M059J (cell line): ENCODE measurements at regions not wholly inside any gene's neighbourhood (a gene's known extent, or its start where the extent isn't known, plus 50 kb on each side); places are given as distances from the start of the nearest gene placed in this dataset.
A peak's percentile ranks its signal among the peaks of the same experiment; 100 is the strongest.
"Not testable (repeated sequence)": the region's sequence is repeated elsewhere in the genome, so short reads cannot be mapped to it uniquely, and the experiment has no call there.

ENCODE experiments used
- DNase-seq: peaks from one replicate; pipeline ENCODE4 v3.0.0-alpha.2; 2012; ENCODE audit warnings: low read depth

GRCh38 chr2:110394769-110395168 is 77.8 kb downstream of the LIMS4 start:
- DNase-seq: not testable (repeated sequence)

GRCh38 chr2:110392366-110392765 is 80.2 kb downstream of the LIMS4 start:
- DNase-seq: not testable (repeated sequence)

DNA sequence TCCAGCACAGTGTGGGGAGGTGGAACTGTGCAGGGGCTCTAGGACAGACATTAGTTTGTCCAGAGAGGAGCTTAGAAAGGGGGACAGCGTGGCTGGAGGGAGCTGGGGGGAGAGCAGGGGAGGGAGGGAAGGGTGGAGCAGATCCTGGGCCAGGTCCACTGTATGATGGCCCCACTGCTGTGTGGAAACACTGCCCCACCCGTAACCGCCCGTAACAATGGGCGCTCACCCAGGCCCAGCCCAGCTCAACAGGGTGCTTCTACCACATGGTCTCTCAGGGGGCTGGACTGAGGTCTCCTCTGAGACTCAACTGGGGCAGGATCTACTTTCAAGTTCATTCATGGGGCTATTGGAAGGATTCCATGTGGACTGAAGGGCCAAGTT is 81.6 kb downstream of the LIMS4 start:
- not testable (repeated sequence) for DNase-seq

- DNase-seq: not testable (repeated sequence)
Observed at GRCh38 chr2:110390351-110391034, 82.1 kb downstream of the LIMS4 start.

DNA sequence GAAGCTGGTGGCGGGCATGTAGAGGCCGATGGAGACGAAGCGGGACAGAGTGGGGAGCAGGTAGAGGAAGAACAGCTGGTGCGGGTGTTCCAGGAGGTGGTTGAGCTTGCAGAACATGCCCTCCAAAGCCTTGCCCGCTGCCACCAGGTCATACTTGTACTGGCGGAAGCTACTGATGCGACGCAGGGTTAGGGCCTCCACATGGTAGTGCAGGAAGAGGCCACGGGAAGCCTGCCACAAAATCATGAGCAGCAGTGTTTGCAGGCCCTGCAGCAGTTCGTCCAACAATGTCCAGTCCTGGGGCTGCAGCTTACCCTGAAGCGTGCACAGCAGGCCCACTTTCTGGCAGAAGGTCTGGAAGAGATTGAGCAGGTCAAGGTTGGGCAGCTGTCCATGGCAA is 85.6 kb downstream of the LIMS4 start:
- not testable (repeated sequence) for DNase-seq

DNA sequence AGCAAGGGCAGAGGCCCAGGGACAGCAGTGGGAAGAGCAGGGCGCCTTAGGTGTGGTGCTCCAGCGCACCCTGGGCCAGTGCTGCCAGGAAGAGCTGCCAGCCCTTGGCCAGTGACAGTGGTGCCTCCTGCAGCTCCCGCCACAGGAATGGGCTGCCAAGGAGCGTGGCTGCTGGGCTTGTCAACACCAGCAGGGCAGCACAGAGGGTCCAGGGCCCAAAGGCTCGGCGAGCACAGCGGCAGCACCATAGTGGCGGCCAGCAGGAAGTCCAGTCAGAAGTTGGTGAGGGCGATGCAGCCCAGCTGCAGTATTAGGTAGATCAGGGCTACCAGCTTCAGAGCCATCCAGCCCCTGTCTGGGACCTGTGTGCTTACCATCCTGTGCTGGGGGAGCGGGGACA is 86.1 kb downstream of the LIMS4 start:
- DNase-seq: not testable (repeated sequence)

DNA sequence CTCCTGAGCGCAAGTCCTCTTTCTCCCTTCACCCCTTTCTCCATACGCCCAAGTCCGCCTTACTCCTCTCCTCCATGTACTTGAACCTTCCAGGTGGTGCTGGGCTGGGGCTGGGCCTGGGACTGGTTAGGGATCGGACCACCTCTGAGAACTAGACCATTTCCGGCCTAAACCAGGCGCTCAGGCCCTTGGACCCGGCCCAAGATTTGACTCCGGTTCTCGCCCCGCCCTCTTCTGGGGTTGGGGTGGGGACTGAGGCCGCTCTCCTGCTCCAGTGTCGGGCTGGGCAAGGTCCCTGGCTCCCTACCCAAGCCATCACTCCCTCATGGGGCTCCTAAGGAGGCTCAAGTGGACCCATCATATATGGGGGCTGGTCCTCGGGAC is 87.9 kb downstream of the LIMS4 start:
- DNase-seq: not testable (repeated sequence)

GRCh38 chr2:110384109-110384735 is 88.4 kb downstream of the LIMS4 start:
- not testable (repeated sequence) for DNase-seq

GRCh38 chr2:110383163-110384048 is 89.2 kb downstream of the LIMS4 start:
- DNase-seq: not testable (repeated sequence)

DNA sequence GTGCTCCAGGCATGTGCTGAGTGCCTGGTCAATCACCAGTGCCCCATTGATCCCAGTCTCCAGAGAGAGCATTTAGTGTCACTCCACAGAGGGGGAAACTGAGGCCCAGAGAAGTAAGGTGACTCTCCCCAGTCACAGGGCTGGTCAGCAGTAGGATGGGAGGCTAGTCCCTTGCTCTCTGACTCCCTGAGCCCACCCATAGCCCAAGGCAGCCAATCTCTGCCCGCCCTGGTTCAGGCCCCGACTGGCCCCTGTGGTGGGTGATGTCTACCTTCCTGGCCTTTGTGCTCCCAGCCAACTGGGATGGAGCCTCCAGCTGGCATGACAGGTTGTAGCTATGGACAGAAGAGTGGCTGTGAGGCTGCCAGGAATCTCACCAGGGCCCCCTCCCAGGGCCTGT is 99.1 kb downstream of the LIMS4 start:
- DNase-seq: not testable (repeated sequence)

DNA sequence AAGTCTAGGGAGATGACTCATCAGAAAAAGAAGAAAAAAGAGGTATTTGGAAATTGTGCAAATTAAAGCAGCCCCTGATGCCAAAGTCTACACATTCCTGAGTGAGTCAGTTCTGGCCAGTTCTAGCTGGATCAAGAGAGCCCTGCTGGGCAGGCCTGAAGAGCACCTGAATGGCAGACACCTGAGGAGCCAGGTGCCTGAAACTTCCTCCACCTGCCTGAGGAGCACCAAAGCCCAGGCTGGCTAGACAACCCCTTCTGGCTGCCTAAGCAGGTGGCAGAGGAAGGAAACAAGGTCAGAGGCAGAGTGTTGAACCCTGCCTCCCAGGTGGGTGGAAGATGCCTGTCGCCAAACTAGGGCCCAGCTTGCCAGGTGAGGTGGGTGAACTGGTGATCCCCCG is 101.0 kb downstream of the LIMS4 start:
- DNase-seq: not testable (repeated sequence)

DNA sequence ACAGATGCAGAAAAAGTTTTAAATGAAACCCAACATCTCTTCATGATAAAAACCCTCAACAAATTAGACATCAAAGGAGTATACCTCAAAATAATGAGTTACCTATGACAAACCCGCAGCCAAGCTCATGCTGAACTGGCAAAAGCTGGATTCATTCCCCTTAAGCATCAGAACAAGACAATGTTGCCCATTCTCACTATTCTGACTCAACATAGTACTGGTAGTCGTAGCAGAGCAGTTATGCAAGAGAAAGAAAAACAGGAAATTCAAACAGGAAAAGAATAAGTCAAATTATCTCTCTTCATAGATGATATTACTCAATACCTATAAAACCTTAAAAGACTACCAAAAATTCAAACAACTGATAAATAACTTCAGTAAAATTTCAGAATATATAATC is 115.0 kb downstream of the LIMS4 start:
- not testable (repeated sequence) for DNase-seq

GRCh38 chr2:110354294-110355018 is 118.2 kb downstream of the LIMS4 start:
- DNase-seq: not testable (repeated sequence)

DNA sequence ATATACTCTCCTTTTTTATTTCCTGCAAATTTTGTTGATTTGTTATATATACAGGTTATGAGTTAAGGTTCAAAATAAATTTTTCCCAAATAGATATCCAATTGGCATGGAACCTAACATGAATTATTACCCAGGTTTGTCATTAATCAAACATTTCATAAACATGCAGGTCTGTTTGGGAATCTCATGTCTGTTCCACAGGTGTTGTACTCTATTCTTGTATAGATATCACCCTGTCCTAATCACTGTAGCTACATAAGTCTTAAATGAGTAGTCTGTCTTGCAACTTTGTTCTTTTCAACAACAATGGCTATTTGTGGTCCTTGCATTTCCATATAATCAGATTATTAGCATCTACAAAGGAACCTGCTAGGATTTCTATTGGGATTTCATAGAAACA is 121.9 kb downstream of the LIMS4 start:
- not testable (repeated sequence) for DNase-seq

- DNase-seq: not testable (repeated sequence)
Observed at GRCh38 chr2:110348902-110349301, 123.7 kb downstream of the LIMS4 start.

DNA sequence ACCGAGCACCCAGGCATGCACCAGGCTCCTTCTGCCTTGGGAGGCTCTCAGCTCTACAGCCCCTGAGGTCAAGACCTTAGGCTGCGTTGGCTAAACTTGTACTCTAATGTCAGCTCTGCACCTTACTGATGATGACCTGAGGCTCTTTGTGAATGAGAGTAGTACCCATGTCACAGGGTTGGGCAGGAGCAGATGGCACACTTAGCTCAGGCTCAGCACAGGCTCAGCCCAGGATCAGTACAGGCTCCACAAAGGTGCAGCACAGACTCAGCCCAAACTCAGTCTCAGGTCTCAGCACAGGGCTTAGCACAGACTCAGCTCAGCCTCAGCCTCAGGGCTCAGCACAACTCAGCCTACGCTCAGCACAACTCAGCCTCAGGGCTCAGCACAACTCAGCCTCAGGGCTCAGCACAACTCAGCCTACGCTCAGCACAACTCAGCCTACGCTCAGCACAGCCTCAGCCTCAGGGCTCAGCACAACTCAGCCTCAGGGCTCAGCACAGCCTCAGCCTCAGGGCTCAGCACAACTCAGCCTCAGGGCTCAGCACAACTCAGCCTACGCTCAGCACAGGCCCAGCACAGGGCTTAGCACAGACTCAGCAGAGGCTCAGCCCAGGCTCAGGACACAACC is 128.1 kb downstream of the LIMS4 start:
- DNase-seq: not testable (repeated sequence)

- DNase-seq: not testable (repeated sequence)
Observed at GRCh38 chr2:110342077-110342476, 129.7 kb upstream of the MTLN start.

GRCh38 chr2:110339126-110339525 is 126.8 kb upstream of the MTLN start:
- DNase-seq: not testable (repeated sequence)

DNA sequence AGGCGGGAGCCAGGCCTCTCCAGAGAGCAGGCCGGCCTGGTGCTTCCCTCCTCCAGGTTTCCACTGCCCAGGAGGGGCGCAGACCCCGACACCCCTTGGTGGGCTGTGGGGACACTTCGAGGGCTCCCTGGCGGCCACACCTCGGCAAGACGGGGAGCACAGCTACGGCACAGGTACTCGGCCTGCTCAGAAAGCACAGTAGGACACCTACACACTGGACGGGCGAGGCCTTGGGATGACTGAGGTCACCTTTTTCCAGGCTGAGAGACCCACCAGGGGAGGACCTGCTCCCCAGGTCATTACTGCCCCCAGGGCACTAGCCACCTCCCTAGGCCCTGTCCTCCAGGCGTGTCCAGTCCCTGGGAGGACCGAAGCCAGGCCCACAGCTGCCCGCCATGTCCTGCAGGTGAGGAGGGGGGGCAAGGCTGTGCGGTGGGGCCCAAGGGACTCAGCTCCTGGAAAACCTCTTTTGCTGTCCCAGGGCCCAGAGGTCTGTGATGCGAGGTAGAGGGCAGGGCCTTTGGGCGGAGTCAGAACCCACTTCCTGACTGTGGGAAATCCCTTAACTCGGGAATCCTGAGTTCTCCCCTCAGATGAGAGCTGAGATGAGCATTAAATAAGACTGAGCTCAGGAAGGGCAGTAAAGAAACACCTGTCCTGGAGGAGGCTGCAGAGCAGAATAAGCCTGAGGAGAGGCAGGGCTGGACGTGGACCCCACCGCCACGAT is 126.1 kb upstream of the MTLN start:
- peak; percentile 0 for DNase-seq

- DNase-seq: not testable (repeated sequence)
Observed at GRCh38 chr2:110336071-110336470, 123.7 kb upstream of the MTLN start.
